ENCODE measurements at regions not wholly inside any gene's neighbourhood (a gene's known extent, or its start where the extent isn't known, plus 50 kb on each side); places are given as distances from the start of the nearest gene placed in this dataset.

DNA sequence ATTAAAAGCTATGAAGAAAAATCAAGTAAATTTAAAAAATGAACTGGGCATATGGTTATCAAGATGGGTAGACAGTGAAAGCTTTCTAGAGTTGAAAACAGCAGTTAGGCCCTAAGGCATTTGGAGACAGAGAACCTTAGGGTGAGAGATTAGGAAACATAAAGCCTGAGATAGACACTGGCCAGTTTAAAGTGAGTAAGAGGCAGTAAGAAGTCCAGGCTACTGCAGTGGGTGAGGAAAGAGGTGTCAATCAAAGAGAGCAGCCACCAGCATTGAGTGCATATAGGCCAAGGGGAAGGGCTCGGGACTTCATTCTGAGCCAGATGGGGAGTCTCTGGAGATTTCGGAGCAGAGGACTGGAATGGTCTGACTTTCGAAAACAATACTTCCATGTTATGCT, 1360.5 kb upstream of the ADGRL4 start:
- TF ChIP-seq, protein P1, sequence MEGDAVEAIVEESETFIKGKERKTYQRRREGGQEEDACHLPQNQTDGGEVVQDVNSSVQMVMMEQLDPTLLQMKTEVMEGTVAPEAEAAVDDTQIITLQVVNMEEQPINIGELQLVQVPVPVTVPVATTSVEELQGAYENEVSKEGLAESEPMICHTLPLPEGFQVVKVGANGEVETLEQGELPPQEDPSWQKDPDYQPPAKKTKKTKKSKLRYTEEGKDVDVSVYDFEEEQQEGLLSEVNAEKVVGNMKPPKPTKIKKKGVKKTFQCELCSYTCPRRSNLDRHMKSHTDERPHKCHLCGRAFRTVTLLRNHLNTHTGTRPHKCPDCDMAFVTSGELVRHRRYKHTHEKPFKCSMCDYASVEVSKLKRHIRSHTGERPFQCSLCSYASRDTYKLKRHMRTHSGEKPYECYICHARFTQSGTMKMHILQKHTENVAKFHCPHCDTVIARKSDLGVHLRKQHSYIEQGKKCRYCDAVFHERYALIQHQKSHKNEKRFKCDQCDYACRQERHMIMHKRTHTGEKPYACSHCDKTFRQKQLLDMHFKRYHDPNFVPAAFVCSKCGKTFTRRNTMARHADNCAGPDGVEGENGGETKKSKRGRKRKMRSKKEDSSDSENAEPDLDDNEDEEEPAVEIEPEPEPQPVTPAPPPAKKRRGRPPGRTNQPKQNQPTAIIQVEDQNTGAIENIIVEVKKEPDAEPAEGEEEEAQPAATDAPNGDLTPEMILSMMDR (conservative IDR thresholded peaks at IDR 0.05; ENCODE audit: low read depth, low read length) = no peak
- TF ChIP-seq EZH2 (IDR thresholded peaks at IDR 0.05; ENCODE audit: borderline replicate concordance, low read depth, low read length, poor library complexity, severe bottlenecking) = no peak

All from A673 (cell line).